MCF 10A (cell line): ENCODE measurements at regions not wholly inside any gene's neighbourhood (a gene's known extent, or its start where the extent isn't known, plus 50 kb on each side); places are given as distances from the start of the nearest gene placed in this dataset.

Source experiments
- BruUV-seq: library from RNA; stranded (reverse); fragments of 400-500 nt; replicated peaks from 2 replicates; lab custom pipeline; 2021; lab: Mats Ljungman, UMichigan
- CTCF ChIA-PET: fragments of 300-600 bp; sonication (Branson Sonifier 250); formaldehyde crosslinking; extraction: SDS; loops from one replicate; lab custom pipeline; 2021; ENCODE audit warnings: antibody characterized with exemption, inconsistent platforms; lab: Yijun Ruan, JAX
- POLR2A ChIA-PET: fragments of 300-600, 350-650 bp; sonication (Branson Sonifier 250); formaldehyde crosslinking; extraction: SDS; loops from one replicate; lab custom pipeline; 2020; ENCODE audit warnings: antibody characterized with exemption, inconsistent platforms; lab: Yijun Ruan, JAX
- DNase-seq: peaks from one replicate; pipeline ENCODE4 v3.0.0-alpha.2; 2018; ENCODE audit not compliant: unreplicated experiment
- H3K27ac Mint-ChIP-seq: one replicate; pipeline ENCODE4 v1.8.0; 2022; ENCODE audit warnings: mild to moderate bottlenecking, low read depth, mixed read lengths; ENCODE audit not compliant: unreplicated experiment
- H3K27me3 Mint-ChIP-seq: one replicate; pipeline ENCODE4 v1.8.0; 2022; ENCODE audit warnings: mixed read lengths; ENCODE audit not compliant: insufficient read depth, unreplicated experiment
- H3K36me3 Mint-ChIP-seq: one replicate; pipeline ENCODE4 v1.8.0; 2022; ENCODE audit warnings: mild to moderate bottlenecking, moderate library complexity, mixed read lengths; ENCODE audit not compliant: insufficient read depth, unreplicated experiment
- H3K4me1 Mint-ChIP-seq: one replicate; pipeline ENCODE4 v1.8.0; 2022; ENCODE audit warnings: mixed read lengths; ENCODE audit not compliant: insufficient read depth, unreplicated experiment
- H3K4me3 Mint-ChIP-seq: one replicate; pipeline ENCODE4 v1.8.0; 2022; ENCODE audit warnings: mild to moderate bottlenecking, moderate library complexity, mixed read lengths; ENCODE audit not compliant: unreplicated experiment
- H3K9me3 Mint-ChIP-seq: one replicate; pipeline ENCODE4 v1.8.0; 2022; ENCODE audit warnings: mixed read lengths; ENCODE audit not compliant: unreplicated experiment
- intact Hi-C: fragments of 100-400 bp; cut with micrococcal nuclease; formaldehyde crosslinking; loops from 2 replicates; pipeline ENCODE4 v1.14.1; 2022
- TF ChIP-seq, protein P1 (sequence below): fragments of 200-600 bp; IDR thresholded peaks from one replicate; pipeline ENCODE4 v1.8.0; 2022; ENCODE audit warnings: antibody characterized with exemption, mild to moderate bottlenecking; ENCODE audit not compliant: unreplicated experiment

DNA sequence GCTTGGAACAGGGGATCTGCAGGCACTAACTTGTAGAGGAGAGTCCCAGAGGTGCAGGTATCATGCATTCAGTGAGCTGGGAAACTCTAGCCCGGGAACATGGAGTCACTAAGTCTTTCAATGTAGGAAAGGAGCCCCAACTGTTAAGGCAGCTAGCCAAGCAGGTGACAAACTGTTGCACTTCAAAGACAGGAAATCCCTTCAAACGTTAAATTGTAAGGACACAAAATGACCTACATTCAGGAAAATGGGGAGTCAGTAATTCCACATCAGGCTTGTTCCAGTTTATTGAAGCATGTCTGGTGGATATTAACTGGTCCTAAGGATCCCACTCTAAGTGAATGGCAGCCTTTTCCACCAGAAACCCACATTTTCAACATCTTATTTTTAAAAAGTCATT lies 364.5 kb downstream of the MTX2 start:
- Mint-ChIP-seq H3K27me3 (no peaks in the 10 kb centered on the region), H3K9me3 (no peaks in the 10 kb centered on the region), H3K4me3 (no peak overlapping the region), H3K36me3 (no peaks in the 10 kb centered on the region), H3K4me1 (no peaks in the 10 kb centered on the region), H3K27ac (no peak overlapping the region)
- intact Hi-C loops, result loop anchor here (10.0 kb wide), 1 partner anchor 369 kb away; the partner anchor contains the start of gene MTX2
- no TSS peak for BruUV-seq
- POLR2A ChIA-PET, result interaction anchor here (1.2 kb wide), 1 partner anchor 79 kb away, joined by 3 read pairs; no protein-coding TSS in a partner anchor
- CTCF ChIA-PET, result interaction anchor here (0.6 to 2.2 kb wide), 4 partner anchors 9 to 523 kb away, joined by 3 to 10 read pairs (median 3); no protein-coding TSS in a partner anchor
- no peak for DNase-seq
- TF ChIP-seq, protein P1, sequence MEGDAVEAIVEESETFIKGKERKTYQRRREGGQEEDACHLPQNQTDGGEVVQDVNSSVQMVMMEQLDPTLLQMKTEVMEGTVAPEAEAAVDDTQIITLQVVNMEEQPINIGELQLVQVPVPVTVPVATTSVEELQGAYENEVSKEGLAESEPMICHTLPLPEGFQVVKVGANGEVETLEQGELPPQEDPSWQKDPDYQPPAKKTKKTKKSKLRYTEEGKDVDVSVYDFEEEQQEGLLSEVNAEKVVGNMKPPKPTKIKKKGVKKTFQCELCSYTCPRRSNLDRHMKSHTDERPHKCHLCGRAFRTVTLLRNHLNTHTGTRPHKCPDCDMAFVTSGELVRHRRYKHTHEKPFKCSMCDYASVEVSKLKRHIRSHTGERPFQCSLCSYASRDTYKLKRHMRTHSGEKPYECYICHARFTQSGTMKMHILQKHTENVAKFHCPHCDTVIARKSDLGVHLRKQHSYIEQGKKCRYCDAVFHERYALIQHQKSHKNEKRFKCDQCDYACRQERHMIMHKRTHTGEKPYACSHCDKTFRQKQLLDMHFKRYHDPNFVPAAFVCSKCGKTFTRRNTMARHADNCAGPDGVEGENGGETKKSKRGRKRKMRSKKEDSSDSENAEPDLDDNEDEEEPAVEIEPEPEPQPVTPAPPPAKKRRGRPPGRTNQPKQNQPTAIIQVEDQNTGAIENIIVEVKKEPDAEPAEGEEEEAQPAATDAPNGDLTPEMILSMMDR, result no peak

DNA sequence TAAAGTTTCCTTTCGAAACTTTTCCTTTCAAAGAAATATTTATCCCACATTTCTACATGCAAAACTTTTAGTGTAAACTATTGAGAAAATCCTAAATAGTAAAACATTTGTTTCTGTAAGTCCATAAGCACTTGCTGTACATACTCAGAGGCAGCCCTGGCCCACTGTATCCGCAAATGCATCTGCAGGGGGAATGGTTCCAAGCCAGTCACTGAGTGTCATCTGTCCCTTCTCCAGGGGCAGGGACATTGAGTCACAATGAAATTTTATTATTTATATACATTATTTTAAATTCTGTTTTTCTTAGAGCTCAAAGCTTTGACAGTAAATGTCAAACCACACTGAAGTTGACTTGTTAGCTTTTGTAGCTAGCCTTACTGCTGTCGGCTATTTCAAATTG lies 367.2 kb downstream of the MTX2 start:
- BruUV-seq, result no TSS peak
- H3K27me3 Mint-ChIP-seq, result no peaks in the 10 kb centered on the region
- no peaks in the 10 kb centered on the region for H3K4me1 Mint-ChIP-seq
- no peak for DNase-seq
- H3K27ac Mint-ChIP-seq, result no peak overlapping the region
- peak overlapping the region; percentile 74 for H3K4me3 Mint-ChIP-seq
- intact Hi-C loops, result loop anchor here (10.0 kb wide), 1 partner anchor 372 kb away; the partner anchor contains the start of gene MTX2
- TF ChIP-seq, protein P1, result no peak
- H3K36me3 Mint-ChIP-seq, result no peaks in the 10 kb centered on the region
- CTCF ChIA-PET, result interaction anchor here (0.6 to 6.5 kb wide), 16 partner anchors 12 to 509 kb away, joined by 3 to 98 read pairs (median 8); no protein-coding TSS in a partner anchor
- POLR2A ChIA-PET, result interaction anchor here (0.6 to 1.7 kb wide), 7 partner anchors 8 to 525 kb away, joined by 3 to 6 read pairs (median 3); no protein-coding TSS in a partner anchor
- H3K9me3 Mint-ChIP-seq, result no peaks in the 10 kb centered on the region

DNA sequence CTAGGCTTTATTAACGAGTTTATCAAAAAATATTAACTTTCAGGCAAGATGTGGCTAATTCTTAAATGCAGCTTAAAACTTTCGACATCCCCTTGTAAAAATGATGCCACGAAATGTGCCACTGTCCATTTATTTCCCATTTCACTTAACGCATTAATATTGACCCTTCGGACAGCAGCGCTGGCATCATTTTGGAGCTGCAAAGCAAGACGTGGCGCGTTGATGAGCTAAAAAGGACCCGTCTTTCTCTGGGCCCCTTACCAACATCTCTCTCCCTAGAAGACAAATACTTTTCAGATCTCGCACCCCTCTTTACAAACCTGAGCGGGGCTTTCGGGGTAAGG lies 367.9 kb downstream of the MTX2 start:
- CTCF ChIA-PET, result interaction anchor here (0.6 to 6.5 kb wide), 28 partner anchors 11 to 753 kb away, joined by 3 to 98 read pairs (median 6); partner anchors contain the start of gene HOXD4
- no peaks in the 10 kb centered on the region for H3K27me3 Mint-ChIP-seq
- TF ChIP-seq, protein P1, result no peak
- H3K9me3 Mint-ChIP-seq, result no peaks in the 10 kb centered on the region
- intact Hi-C loops, result loop anchor here (10.0 kb wide), 1 partner anchor 372 kb away; the partner anchor contains the start of gene MTX2
- peaks cover 5% of the 10 kb centered on the region for H3K4me1 Mint-ChIP-seq
- no peak for DNase-seq
- BruUV-seq, result TSS peak; percentile 68
- H3K27ac Mint-ChIP-seq, result peak overlapping the region; percentile 77
- peak overlapping the region; percentile 74 for H3K4me3 Mint-ChIP-seq
- POLR2A ChIA-PET, result interaction anchor here (0.6 to 1.8 kb wide), 14 partner anchors 8 to 526 kb away, joined by 3 to 6 read pairs (median 3); partner anchors contain the start of gene MTX2
- no peaks in the 10 kb centered on the region for H3K36me3 Mint-ChIP-seq

DNA sequence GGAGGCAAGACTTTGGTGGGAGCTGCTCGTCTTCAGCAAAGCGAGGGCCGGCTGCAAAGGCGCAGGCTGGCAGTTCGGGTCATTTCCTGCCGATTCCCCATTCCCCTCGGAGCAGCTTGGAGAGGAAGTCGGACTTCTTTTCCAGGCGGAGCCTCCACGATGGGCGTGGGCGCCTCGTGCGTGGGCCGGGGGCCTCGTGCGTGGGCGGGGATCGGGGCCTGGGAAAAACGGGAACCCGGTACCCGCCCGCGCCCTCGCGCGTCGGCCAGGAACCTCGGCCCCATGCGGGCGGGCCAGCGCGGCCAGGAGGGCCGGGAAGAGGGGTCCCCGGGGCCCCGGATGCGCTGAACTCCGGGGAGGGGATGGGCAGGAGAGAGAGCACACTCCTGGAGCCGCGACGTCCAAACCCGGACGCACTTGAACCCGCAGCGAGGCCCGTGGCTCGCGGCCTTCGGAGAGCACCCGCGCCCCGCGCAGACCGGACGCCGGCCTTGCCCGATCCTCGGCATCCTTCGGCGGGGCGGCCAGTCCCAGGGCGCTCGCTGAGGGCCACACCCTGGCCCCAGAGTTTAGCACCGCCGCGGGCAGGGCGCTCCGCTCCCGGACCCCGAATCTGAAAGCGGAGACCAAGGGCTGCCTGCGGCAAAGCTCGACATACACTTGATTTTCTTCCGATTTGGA lies 368.4 kb downstream of the MTX2 start:
- DNase-seq, result peak; percentile 48
- ChIA-PET CTCF (interaction anchor here (0.6 to 6.5 kb wide), 41 partner anchors 11 to 1606 kb away, joined by 3 to 98 read pairs (median 4); partner anchors contain the start of gene HOXD4), POLR2A (interaction anchor here (0.6 to 1.8 kb wide), 16 partner anchors 17 to 1434 kb away, joined by 3 to 6 read pairs (median 3); partner anchors contain the start of gene MTX2)
- BruUV-seq, result no TSS peak
- intact Hi-C loops, result loop anchor here (1.0 to 10.0 kb wide), 7 partner anchors 83 to 510 kb away; partner anchors contain the start of gene MTX2
- no peaks in the 10 kb centered on the region for H3K9me3 Mint-ChIP-seq
- peaks cover 6% of the 10 kb centered on the region for H3K4me1 Mint-ChIP-seq
- TF ChIP-seq, protein P1, result no peak
- no peaks in the 10 kb centered on the region for H3K27me3 Mint-ChIP-seq
- H3K27ac Mint-ChIP-seq, result peak overlapping the region; percentile 77
- H3K4me3 Mint-ChIP-seq, result peak overlapping the region; percentile 74
- H3K36me3 Mint-ChIP-seq, result no peaks in the 10 kb centered on the region
